H7 (cell line): ENCODE measurements at regions not wholly inside any gene's neighbourhood (a gene's known extent, or its start where the extent isn't known, plus 50 kb on each side); places are given as distances from the start of the nearest gene placed in this dataset.
"Not testable (repeated sequence)": the region's sequence is repeated elsewhere in the genome, so short reads cannot be mapped to it uniquely, and the experiment has no call there.

Source experiments
- DNase-seq: peaks from one replicate; pipeline ENCODE4 v3.0.0; 2012
- H3K27me3 ChIP-seq: 2 replicates; pipeline ENCODE4 v1.6.0; 2011; ENCODE audit warnings: mild to moderate bottlenecking, low read length; ENCODE audit not compliant: control insufficient read depth, insufficient read depth
- H3K36me3 ChIP-seq: replicated peaks from 2 replicates; pipeline ENCODE4 v1.5.1; 2011; ENCODE audit warnings: low read length; ENCODE audit not compliant: control insufficient read depth, insufficient read depth
- H3K4me3 ChIP-seq: 2 replicates; pipeline ENCODE4 v1.5.1; 2011; ENCODE audit warnings: low read depth, mild to moderate bottlenecking, control low read depth, low read length, moderate library complexity; ENCODE audit not compliant: insufficient read depth

DNA sequence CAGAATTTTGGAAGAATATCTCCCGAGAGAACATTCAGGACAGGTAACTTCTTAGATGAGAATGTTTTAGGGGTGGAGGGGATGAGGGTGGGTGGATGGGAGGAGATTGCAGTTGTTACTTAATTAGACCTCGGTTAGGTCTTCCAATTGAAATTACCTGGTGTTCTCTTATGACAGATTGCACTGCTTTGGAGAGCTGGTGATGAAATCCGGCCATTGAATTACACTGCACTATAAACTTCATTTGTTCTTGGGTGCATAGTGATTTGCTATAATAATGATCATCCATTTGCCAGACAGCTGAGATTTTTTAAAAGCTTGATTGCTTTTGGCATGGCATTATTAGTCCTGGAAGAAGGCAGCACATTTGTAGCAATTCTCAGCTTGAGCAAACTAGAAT, 427.6 kb downstream of the GBA3 start:
- Histone ChIP-seq H3K27me3 (no peaks in the 10 kb centered on the region), H3K4me3 (no peak overlapping the region), H3K36me3 (no peaks in the 10 kb centered on the region)
- no peak for DNase-seq

DNA sequence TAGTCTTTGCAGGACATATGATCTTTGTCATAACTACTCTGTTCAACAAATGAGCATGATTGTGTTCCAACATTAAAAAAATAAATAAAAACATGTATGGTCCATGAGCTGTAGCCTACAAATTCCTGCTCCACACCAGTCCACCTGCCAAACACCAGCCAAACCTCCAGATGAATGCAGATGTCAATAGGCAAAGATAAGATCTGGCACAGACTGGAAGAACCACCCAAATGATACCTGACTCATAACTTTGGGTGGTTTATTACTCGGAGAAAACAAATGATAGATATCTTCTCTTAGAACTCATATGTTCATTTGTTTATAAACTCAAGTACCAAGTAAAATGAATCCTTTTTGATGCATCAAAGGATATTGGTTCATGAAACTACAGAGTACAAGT, 425.1 kb downstream of the GBA3 start:
- no peak for DNase-seq
- H3K27me3 ChIP-seq = no peaks in the 10 kb centered on the region
- H3K4me3 ChIP-seq = no peak overlapping the region
- H3K36me3 ChIP-seq = no peaks in the 10 kb centered on the region

DNA sequence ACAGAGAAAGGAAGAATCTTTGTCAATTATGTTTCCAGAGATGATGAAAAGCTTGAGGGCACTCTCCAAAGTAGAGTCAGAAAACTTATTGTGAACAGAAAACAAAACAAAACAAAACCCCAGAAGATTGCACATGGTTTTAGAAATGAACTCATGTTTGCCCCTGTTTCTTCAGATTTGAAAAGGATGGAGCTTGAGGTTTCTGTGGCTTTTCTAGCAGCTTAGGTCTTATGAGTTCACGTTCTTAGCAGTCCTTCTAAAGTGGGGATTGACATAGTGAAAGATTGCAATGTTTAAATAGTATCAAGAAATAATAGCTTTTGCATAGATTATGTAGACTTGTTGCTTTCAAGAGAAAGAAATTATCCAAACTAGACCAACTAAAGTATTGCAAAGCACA, 421.8 kb downstream of the GBA3 start:
- no peak overlapping the region for H3K4me3 ChIP-seq
- H3K36me3 ChIP-seq = no peaks in the 10 kb centered on the region
- no peak for DNase-seq
- no peaks in the 10 kb centered on the region for H3K27me3 ChIP-seq

DNA sequence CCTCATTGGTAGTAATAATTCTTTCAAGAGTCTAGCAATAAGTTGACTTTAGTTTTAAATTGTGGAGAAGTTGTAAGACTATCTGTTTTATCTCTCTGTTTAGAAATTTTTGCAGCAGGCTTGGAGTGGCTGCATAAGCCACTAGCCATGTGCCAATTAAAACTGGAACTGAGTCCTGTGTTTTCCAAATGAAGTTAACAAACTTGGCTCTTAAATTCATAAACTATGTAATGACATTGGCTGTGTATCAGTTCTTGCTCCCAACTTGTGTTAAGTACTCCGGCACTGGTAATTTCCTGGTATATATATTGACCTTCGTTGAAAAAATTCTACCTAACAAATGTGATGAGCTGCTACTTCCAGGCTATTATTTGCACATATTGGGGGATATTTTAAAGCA, 420.4 kb downstream of the GBA3 start:
- no peaks in the 10 kb centered on the region for H3K36me3 ChIP-seq

DNA sequence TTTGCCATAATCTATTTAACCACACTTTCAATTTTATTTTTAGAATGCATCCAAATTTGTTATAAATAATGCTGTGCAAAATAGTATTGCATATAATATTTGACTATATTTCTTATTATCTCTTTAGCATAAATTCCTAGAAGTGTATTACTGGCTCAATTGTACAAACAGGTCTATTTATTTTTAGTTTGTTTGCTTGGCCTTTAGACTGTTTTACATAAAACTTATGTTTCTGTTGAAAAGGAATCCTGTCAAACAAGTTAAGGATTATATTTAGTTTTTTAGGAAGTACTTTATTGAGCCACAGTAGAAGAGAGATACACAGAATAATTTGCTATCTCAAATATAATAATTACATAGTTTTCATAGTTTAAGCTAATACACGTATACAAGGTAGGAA, 413.8 kb downstream of the GBA3 start:
- no peaks in the 10 kb centered on the region for H3K36me3 ChIP-seq

More for the DNA sequence above, 420.4 kb downstream of the GBA3 start:
- no peak for DNase-seq
- Histone ChIP-seq H3K27me3 (no peaks in the 10 kb centered on the region), H3K4me3 (no peak overlapping the region)

DNA sequence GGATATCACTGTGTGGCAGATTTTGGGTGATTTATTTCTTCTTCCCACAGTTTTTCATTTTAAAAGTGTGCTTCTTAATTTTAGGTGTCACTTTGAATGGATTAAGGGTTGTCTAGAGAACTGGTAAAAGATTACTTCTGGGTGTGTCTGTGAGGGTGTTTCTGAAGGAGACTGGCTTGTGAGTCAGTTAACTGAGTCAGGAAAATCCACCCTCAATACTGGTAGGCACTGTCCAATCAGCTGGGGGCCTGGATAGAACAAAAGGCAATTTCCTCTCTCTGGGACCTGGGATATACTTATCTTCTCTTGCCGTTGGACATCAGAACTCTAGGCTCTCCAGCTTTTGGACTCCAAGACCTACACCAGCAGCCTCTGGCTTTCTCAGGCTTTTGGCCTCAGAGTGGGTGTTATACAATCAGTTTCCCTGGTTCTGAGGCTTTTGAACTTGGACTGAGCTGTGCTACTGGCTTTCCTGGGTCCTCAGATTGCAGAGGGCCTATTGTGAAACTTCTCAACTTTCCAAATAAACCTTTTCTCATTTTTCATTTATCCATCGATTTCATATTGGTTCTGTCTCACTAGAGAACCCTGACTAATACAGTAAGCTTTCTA, 413.1 kb downstream of the GBA3 start:
- Histone ChIP-seq H3K4me3 (no peak overlapping the region), H3K27me3 (no peaks in the 10 kb centered on the region), H3K36me3 (no peaks in the 10 kb centered on the region)
- no peak for DNase-seq

More for the DNA sequence above, 413.8 kb downstream of the GBA3 start:
- Histone ChIP-seq H3K4me3 (no peak overlapping the region), H3K27me3 (no peaks in the 10 kb centered on the region)
- DNase-seq = no peak

DNA sequence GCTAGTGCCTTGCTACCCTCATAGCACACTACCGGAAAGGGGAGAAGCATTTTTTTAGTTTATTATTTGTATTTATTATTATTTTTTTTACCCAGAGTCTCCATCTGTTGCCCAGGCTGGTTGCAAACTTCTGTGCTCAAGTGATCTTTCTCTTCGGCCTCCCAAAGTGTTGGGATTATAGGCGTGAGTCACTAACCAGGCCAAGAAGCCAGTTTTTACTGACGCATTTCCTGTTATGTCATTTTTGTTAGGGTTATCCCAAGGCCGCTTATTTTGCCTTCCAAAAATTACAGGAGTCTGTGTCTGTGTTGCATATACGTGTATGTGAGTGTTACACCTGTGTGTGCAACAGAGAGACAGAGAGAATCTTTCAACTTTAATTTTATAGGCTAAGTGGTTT, 404.5 kb downstream of the GBA3 start:
- H3K27me3 ChIP-seq = no peaks in the 10 kb centered on the region
- no peak for DNase-seq
- H3K4me3 ChIP-seq = no peak overlapping the region
- no peaks in the 10 kb centered on the region for H3K36me3 ChIP-seq

DNA sequence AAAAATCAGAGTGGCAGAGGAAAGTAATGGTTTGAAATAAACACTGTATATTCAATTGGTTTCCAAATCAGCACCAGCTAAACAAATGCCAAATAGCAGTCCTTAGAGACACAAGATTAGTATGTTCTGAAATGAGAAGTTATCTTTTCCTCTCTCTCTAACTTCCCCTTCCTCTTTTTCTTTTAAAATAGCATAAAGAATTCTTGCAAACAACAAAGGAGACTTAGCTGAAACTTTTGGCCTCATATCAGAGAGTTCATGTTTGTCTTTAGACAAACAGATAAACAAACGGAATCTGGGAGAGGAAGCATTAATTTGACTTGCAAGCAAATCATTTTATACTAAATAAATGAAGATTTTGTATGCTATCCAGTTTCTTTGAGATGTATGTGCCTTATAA, 399.0 kb downstream of the GBA3 start:
- no peak for DNase-seq
- H3K27me3 ChIP-seq = no peaks in the 10 kb centered on the region
- H3K36me3 ChIP-seq = no peaks in the 10 kb centered on the region
- no peak overlapping the region for H3K4me3 ChIP-seq

DNA sequence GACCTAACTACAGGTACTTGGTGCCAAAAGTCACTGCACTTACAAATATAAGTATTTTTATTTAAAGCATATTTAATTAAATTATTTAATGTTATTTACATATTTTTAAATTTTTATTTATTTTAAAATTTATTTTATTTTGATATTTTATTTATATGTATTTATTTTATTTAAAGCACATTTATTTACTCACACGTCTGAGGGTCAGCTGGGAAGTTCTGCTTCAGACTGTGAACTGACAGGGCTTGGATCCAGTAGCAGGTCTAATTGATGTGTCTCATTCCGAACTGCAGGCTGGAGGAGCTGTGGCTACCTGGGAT, 392.5 kb downstream of the GBA3 start:
- DNase-seq = no peak
- H3K36me3 ChIP-seq = no peaks in the 10 kb centered on the region
- no peak overlapping the region for H3K4me3 ChIP-seq
- H3K27me3 ChIP-seq = no peaks in the 10 kb centered on the region

DNA sequence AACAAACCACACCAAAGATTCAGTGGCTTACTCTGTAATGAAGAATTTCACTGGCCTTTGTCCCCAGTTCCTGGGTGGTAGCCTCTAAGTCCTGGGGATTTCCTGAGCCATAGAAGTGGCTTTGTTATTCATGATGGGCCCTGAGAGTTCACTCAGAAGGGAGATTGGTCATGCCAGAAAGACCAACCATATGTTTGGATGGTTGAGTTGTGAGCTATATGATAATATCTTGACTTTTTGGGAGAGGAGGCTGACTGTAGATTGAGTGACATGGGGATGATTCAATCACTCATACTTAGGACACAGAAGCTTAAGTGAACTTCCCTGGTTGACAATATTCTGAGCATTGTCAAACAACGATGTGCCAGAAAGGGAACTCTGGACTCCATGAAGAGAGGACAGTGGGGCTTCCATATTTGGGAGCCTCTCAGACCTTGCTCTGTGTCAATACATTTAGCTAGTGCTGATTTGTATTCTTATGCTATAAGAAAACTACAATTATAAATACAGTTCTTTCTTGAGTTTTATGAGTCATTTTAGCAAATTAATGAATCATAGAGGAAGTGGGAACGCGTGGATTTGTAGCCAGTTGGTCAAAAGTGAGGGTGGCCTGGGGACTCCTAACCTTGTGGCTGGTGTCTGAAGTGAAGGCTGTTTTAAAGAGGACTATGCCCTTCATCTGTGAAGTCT, 392.0 kb downstream of the GBA3 start:
- DNase-seq = no peak
- no peaks in the 10 kb centered on the region for H3K27me3 ChIP-seq
- H3K36me3 ChIP-seq = no peaks in the 10 kb centered on the region
- no peak overlapping the region for H3K4me3 ChIP-seq

DNA sequence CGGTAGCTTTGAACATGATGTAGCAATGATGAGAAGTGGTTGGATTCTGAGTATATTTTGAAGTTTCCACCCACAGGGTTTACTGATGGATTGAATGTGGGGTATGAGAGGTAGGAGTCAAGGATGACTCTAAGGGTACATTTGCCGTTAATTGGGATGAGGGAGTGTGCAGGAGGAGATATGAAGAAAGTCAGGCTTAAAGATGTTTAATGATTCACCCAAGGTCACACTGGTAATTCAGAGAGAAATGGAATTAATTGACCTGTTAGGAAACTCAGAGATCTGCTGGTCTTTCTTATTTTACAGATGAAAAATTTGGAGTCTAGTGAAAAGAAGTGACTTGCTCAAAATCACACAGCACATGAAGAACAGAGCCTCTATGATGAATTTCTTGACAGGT, 390.7 kb downstream of the GBA3 start:
- Histone ChIP-seq H3K36me3 (no peaks in the 10 kb centered on the region), H3K27me3 (no peaks in the 10 kb centered on the region), H3K4me3 (no peak overlapping the region)
- DNase-seq = no peak

DNA sequence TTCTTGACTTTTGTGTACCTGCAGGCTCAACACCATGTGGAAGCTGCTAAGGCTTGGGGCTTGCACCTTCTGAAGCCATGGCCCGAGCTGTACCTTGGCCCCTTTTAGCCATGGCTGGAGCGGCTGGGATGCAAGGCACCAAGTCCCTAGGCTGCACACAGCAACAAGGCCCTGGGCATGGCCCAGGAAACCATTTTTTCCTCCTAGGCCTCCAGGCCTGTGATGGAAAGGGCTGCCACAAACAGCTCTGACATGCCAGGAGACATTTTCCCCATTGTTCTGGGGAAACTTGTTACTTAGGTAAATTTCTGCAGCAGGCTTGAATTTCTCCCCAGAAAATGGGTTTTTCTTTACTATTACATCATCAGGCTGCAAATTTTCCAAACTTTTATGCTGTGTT, 387.4 kb downstream of the GBA3 start:
- not testable (repeated sequence) for H3K4me3 ChIP-seq, H3K27me3 ChIP-seq, DNase-seq, H3K36me3 ChIP-seq

DNA sequence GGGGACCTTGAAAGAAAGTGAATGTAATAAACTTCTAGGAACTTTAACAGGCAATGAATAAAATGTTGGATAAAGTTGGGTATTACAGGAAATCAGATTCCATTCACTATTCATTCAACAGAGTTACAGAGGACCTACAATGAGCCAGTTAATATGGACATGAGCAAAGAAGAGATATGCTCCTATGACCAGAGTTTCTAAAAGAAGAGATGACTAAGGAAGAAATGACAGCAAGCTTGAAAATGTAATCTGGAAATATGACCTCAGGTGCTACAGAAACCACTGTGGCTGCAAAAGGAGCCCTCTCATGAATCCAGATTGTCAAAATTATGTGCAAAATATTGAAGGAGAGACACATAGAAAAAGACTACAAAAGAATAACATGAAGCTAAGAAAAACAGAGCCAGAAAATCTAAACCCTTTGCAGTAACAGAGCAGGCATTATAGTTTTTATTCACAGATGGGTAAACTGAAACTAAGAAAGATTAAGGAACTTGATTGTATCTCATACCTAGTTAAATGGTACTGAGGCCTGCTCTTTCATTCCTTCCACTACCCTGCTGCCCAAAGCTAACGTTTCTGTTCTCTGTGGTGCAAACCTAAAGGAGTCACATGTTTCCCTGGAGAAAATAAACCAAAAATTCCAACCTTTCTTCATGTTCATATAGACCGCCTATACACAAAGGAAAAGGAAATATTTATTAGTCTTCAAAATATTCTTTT, 378.3 kb downstream of the GBA3 start:
- H3K36me3 ChIP-seq = no peaks in the 10 kb centered on the region
- H3K27me3 ChIP-seq = no peaks in the 10 kb centered on the region
- H3K4me3 ChIP-seq = no peak overlapping the region
- DNase-seq = no peak

DNA sequence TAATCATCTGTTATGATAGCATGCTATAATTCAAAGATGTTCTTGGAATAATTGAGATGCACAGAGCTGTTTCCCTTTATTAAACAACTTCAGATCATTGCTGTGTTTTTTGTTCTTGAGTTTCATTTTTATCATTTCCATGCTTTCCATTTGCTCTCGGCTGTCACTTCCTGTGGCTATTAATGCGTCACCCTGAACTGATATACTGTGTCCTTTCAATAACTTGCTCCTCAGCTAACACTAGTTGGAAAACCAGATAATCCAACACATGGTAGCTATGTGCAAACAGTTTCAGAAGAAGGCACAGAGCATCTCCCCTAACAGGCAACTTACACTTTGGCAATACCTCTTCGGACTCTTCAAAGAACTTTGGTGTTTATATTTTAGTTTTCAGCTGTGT, 376.0 kb downstream of the GBA3 start:
- DNase-seq = no peak
- no peak overlapping the region for H3K4me3 ChIP-seq
- no peaks in the 10 kb centered on the region for H3K27me3 ChIP-seq
- H3K36me3 ChIP-seq = no peaks in the 10 kb centered on the region

DNA sequence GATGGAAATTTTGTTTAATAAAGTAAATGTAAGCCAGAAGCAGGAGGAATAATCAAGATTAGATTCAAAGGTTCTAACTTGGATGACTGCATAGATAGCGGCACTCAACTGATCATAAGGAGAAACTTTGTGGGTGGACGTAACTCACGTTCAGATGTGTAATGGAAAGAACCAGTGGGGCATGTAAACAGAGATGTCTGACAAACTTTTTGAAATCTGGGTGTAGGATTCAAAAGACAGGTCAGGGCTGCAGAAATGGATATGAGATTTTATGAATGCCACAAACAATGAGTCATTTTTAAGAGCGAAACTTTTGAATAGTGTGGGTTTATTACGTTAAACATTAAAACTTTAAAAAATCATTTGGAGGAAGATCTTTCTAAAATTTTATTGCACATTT, 375.6 kb downstream of the GBA3 start:
- Histone ChIP-seq H3K36me3 (no peaks in the 10 kb centered on the region), H3K4me3 (no peak overlapping the region), H3K27me3 (no peaks in the 10 kb centered on the region)
- DNase-seq = no peak
